ENCODE measurements at regions not wholly inside any gene's neighbourhood (a gene's known extent, or its start where the extent isn't known, plus 50 kb on each side); places are given as distances from the start of the nearest gene placed in this dataset.

DNA sequence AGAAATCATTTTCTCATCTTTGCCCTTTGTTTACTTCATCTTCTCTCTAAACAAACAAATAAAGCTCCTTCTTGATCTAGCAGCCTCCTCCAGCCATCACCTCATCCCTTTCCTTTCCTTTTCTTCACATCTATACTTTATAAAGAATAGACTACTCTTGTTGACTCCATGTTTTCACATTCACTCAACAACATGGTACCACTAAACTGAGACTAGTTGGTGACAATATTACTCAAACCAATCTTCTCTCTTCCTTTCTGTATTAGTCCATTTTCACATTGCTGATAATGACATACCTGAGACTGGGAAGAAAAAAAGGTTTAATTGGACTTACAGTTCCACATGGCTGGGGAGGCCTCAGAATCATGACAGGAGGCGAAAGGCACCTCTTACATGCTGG is 324.7 kb downstream of the SOX2 start:
- Mint-ChIP-seq H3K27me3 (no peaks in the 10 kb centered on the region), H3K27ac (no peak overlapping the region), H3K4me3 (no peak overlapping the region), H3K36me3 (ENCODE audit: low read depth) (no peaks in the 10 kb centered on the region), H3K4me1 (no peaks in the 10 kb centered on the region), H3K9me3 (peaks cover 4% of the 10 kb centered on the region)
- CTCF ChIA-PET = no interaction called here
- POLR2A ChIA-PET = no interaction called here
- DNase-seq = no peak

DNA sequence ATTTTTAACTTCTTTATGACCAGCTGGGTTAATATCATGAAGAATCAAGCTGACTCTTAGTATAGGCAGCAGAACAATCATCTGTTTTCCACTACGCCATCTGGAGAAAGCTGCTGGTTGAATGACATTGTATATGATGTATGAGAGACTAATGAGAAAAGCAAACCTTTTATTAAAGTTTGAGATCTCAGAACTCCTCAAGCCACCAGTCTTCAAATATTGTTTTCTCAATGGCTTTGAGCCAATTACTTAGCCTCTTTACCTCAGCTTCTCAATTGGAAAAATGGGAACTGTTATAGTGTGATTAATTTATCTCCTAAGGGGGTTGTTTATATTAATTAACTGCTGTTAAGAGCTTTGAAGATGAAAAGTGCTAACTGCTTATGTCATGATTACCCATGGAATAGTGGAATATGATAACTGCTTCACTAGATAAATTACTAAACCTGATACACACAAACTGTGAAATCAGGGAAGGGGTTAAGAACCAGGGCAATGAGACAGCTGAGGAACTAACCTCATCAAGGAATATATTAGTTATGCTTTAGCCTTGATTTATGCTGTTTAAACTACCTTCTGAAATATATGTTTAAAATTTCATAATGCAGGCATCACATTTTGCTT is 330.1 kb downstream of the SOX2 start:
- DNase-seq = no peak
- H3K36me3 Mint-ChIP-seq (ENCODE audit: low read depth) = no peaks in the 10 kb centered on the region
- no peaks in the 10 kb centered on the region for H3K4me1 Mint-ChIP-seq
- H3K9me3 Mint-ChIP-seq = no peaks in the 10 kb centered on the region
- H3K27me3 Mint-ChIP-seq = no peaks in the 10 kb centered on the region
- no peak overlapping the region for H3K27ac Mint-ChIP-seq
- no peak overlapping the region for H3K4me3 Mint-ChIP-seq
- CTCF ChIA-PET = interaction anchor here (0.9 kb wide), 1 partner anchor 16 kb away, joined by 3 read pairs; no protein-coding TSS in a partner anchor
- POLR2A ChIA-PET = no interaction called here

DNA sequence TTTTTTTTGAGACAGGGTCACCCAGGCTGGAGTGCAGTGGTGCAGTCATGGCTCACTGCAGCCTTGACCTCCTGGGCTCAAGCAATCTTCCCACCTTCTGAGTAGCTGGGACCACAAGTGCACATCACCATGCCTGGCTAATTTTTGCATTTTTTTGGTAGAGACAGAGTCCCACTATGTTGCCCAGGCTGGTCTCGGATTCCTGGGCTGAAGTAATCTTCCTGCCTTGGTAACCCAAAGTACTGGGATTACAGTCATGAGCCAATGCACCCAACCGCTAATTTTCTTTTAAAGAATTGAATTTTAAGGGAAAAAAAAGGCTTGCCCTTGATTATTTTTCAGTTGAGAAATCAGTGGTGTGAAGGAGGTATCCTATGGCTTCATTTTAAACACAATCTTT is 334.0 kb downstream of the SOX2 start:
- H3K4me1 Mint-ChIP-seq = no peaks in the 10 kb centered on the region
- H3K27ac Mint-ChIP-seq = no peak overlapping the region
- no peaks in the 10 kb centered on the region for H3K36me3 Mint-ChIP-seq (ENCODE audit: low read depth)
- H3K27me3 Mint-ChIP-seq = no peaks in the 10 kb centered on the region
- no peak for DNase-seq
- no peak overlapping the region for H3K4me3 Mint-ChIP-seq
- no peaks in the 10 kb centered on the region for H3K9me3 Mint-ChIP-seq
- ChIA-PET CTCF (no interaction called here), POLR2A (no interaction called here)

- Mint-ChIP-seq H3K4me3 (no peak overlapping the region), H3K9me3 (no peaks in the 10 kb centered on the region), H3K27ac (no peak overlapping the region), H3K4me1 (no peaks in the 10 kb centered on the region), H3K27me3 (no peaks in the 10 kb centered on the region), H3K36me3 (ENCODE audit: low read depth) (no peaks in the 10 kb centered on the region)
- ChIA-PET CTCF (no interaction called here), POLR2A (no interaction called here)
- DNase-seq = no peak
Measured at GRCh38 chr3:182046166-182046764, 334.5 kb downstream of the SOX2 start.

DNA sequence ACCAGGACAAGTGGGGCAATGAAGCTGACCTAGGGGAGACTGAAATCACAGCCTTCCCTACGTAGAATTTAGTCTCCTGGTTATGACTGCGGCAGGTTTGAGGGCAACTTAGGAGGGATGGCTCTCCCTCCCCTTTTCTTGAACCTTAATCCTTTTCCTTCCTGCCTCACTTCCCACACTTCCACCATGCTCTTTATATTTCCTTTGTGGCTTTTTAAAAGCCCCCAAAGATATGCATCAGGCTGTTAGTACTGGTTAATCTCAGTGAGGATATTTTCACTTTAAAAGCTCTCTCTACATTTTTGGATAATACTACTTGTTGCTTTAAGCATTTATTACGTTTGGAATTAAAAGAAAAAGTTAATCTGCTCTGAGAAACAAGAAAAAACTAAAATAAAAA is 339.2 kb downstream of the SOX2 start:
- no peak overlapping the region for H3K27ac Mint-ChIP-seq
- H3K27me3 Mint-ChIP-seq = no peaks in the 10 kb centered on the region
- no peak for DNase-seq
- POLR2A ChIA-PET = no interaction called here
- H3K36me3 Mint-ChIP-seq (ENCODE audit: low read depth) = no peaks in the 10 kb centered on the region
- H3K9me3 Mint-ChIP-seq = no peaks in the 10 kb centered on the region
- H3K4me1 Mint-ChIP-seq = no peaks in the 10 kb centered on the region
- CTCF ChIA-PET = no interaction called here
- H3K4me3 Mint-ChIP-seq = no peak overlapping the region

DNA sequence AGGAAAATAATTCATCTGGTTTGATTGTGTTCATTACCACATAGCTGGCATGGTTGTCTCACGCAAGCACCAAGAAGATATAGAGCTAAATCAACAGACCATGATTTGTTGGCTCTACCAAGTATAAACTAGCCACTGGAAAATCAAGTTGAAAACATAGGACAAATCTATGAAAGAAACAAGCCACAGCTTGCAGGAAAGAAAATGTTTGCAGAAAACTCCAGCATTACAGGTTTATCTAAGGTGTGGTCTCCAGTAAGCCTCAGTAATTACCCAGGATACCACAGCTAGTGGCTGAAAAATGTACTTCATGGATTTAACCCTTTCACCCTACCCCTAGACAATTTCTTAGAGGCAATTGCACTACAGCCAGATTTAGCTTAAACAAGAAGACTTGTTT is 340.6 kb downstream of the SOX2 start:
- ChIA-PET POLR2A (no interaction called here), CTCF (interaction anchor here (1.2 kb wide), 1 partner anchor 32 kb away, joined by 3 read pairs; no protein-coding TSS in a partner anchor)
- Mint-ChIP-seq H3K36me3 (ENCODE audit: low read depth) (no peaks in the 10 kb centered on the region), H3K4me3 (no peak overlapping the region), H3K27me3 (no peaks in the 10 kb centered on the region), H3K4me1 (no peaks in the 10 kb centered on the region), H3K27ac (no peak overlapping the region), H3K9me3 (no peaks in the 10 kb centered on the region)
- DNase-seq = no peak

DNA sequence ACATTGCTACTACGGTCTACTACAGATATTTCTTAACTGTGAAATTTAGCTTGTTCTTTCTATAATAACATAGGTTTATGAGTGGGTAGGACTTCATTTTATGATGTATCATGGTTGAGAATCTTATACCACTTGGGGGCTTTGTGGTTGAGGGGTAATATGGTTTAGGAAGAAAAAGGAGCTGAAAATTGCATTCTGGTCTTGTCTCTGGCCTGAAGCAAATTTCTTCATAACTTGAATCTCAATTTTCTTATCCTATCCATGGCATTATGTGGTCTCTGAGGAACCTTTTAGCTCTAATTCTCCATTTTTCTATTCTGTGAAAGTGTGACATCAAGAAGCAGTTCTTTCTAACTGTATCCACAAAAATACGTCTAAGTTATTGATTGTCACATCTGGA is 341.0 kb downstream of the SOX2 start:
- Mint-ChIP-seq H3K4me1 (no peaks in the 10 kb centered on the region), H3K36me3 (ENCODE audit: low read depth) (no peaks in the 10 kb centered on the region), H3K27me3 (no peaks in the 10 kb centered on the region), H3K4me3 (no peak overlapping the region), H3K27ac (no peak overlapping the region), H3K9me3 (no peaks in the 10 kb centered on the region)
- no peak for DNase-seq
- ChIA-PET POLR2A (no interaction called here), CTCF (interaction anchor here (1.2 kb wide), 1 partner anchor 32 kb away, joined by 3 read pairs; no protein-coding TSS in a partner anchor)

GRCh38 chr3:182058488-182058887 is 346.8 kb downstream of the SOX2 start:
- no peak overlapping the region for H3K27ac Mint-ChIP-seq
- no peaks in the 10 kb centered on the region for H3K4me1 Mint-ChIP-seq
- H3K27me3 Mint-ChIP-seq = no peaks in the 10 kb centered on the region

DNA sequence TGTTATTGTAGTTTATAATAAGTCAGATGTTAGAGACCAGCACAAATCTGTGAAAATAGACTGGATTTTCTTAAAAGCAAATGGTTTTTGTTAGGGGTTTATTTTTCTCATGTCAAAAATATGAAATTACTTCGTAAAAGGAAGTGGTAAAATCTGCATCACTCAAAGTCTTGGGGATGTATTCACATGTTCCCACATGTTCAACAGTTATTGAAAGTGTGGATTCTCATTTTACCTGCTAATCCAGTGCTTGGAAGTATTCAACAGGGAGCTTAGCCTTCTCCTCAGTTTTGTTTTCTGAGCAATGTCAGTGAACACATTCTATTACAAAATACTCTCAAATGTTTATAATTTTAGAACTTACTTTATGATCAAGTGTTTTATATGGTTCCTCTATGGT is 352.0 kb downstream of the SOX2 start:
- ChIA-PET POLR2A (no interaction called here), CTCF (no interaction called here)
- Mint-ChIP-seq H3K27me3 (no peaks in the 10 kb centered on the region), H3K4me3 (no peak overlapping the region), H3K36me3 (ENCODE audit: low read depth) (no peaks in the 10 kb centered on the region), H3K27ac (no peak overlapping the region), H3K9me3 (no peaks in the 10 kb centered on the region), H3K4me1 (no peaks in the 10 kb centered on the region)
- no peak for DNase-seq

More at GRCh38 chr3:182058488-182058887, 346.8 kb downstream of the SOX2 start:
- ChIA-PET CTCF (no interaction called here), POLR2A (no interaction called here)
- Mint-ChIP-seq H3K36me3 (ENCODE audit: low read depth) (no peaks in the 10 kb centered on the region), H3K9me3 (no peaks in the 10 kb centered on the region), H3K4me3 (no peak overlapping the region)
- no peak for DNase-seq

DNA sequence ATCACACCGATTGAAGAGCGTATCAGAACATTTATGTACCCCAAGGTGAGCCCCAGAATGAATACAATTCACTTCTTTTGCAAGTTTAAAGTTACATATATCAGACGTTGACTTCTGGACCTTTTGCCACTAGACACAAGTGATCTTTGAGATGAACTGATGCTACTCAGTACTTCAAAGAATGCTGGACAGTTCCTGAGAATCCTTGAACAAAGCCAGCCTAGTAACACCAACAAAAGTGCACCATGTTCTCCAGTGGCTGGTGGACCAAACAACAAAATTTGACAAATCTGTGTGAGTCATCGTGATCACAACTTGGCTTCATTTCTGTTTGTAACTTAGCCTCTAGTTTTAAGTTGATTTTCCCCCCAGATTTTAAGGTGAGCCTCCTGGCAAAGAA is 355.7 kb downstream of the SOX2 start:
- no peak overlapping the region for H3K4me3 Mint-ChIP-seq
- no peaks in the 10 kb centered on the region for H3K9me3 Mint-ChIP-seq
- ChIA-PET POLR2A (no interaction called here), CTCF (no interaction called here)
- no peak for DNase-seq
- H3K4me1 Mint-ChIP-seq = no peaks in the 10 kb centered on the region
- H3K36me3 Mint-ChIP-seq (ENCODE audit: low read depth) = no peaks in the 10 kb centered on the region
- no peak overlapping the region for H3K27ac Mint-ChIP-seq
- no peaks in the 10 kb centered on the region for H3K27me3 Mint-ChIP-seq

DNA sequence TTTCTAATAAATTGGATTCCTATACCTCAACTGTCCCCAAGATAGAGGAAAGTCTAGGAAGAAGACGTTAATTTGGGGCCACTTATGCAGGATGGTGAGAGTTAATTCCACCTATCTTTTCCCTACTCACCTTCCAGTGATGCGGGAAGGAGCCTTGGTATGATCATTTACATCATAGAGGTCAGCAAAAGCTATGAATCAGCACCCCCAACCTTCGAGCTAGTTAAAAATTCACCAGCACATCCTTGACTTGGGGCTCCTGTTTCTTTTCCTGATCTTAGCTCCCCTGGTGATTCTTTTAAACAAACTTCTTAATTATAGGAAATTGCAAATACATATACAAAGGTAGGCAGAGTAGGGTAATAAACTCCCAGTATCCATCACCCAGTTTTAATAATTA is 366.6 kb downstream of the SOX2 start:
- ChIA-PET CTCF (no interaction called here), POLR2A (no interaction called here)
- H3K27me3 Mint-ChIP-seq = no peaks in the 10 kb centered on the region
- no peaks in the 10 kb centered on the region for H3K36me3 Mint-ChIP-seq (ENCODE audit: low read depth)
- H3K4me1 Mint-ChIP-seq = no peaks in the 10 kb centered on the region
- H3K4me3 Mint-ChIP-seq = no peak overlapping the region
- no peak overlapping the region for H3K27ac Mint-ChIP-seq
- H3K9me3 Mint-ChIP-seq = no peaks in the 10 kb centered on the region
- DNase-seq = no peak

DNA sequence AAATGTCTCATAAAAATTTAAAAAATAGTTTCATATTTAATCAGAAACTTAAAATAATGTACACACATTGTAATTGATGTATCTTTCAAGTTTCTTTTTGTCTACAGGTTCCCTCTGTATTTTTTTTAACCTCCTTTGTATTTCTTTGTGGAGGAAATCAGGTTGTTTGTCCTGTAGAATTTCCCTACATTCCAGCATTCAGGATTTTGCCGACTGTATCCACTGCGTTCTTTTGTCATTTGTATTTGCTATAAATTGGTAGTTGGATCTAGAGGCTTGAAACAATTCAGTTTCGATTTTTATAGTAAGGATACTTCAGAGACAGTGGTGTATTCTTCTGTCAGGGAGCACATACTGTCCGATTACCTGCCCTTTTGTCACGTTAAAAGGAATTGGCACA is 367.2 kb downstream of the SOX2 start:
- DNase-seq = no peak
- Mint-ChIP-seq H3K4me3 (no peak overlapping the region), H3K27me3 (no peaks in the 10 kb centered on the region), H3K4me1 (no peaks in the 10 kb centered on the region), H3K27ac (no peak overlapping the region), H3K36me3 (ENCODE audit: low read depth) (no peaks in the 10 kb centered on the region), H3K9me3 (no peaks in the 10 kb centered on the region)
- CTCF ChIA-PET = no interaction called here
- POLR2A ChIA-PET = no interaction called here

DNA sequence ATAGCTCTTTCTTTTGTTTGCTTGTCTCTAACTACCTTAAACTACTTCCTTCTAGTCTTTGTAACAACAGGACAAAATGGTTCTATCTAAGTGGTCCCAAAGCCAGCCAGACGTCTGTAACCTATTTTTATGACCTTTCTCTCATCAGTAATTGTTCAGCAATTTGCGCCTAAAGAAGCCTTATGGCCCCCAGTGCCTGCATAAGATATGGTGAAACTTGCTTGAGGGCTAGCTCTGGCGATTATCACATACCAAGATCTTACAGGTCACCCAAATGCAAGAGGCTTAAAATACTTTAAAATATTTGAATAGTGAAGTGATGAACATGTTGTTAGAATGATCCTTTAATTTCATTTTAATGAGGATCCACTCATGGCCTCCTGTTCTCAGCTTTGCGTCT is 369.4 kb downstream of the SOX2 start:
- Mint-ChIP-seq H3K27ac (no peak overlapping the region), H3K9me3 (no peaks in the 10 kb centered on the region), H3K27me3 (no peaks in the 10 kb centered on the region), H3K4me1 (no peaks in the 10 kb centered on the region), H3K36me3 (ENCODE audit: low read depth) (no peaks in the 10 kb centered on the region), H3K4me3 (no peak overlapping the region)
- ChIA-PET CTCF (no interaction called here), POLR2A (no interaction called here)
- no peak for DNase-seq

GRCh38 chr3:182083112-182083511 is 371.4 kb downstream of the SOX2 start:
- POLR2A ChIA-PET = no interaction called here
- Mint-ChIP-seq H3K36me3 (ENCODE audit: low read depth) (no peaks in the 10 kb centered on the region), H3K27me3 (no peaks in the 10 kb centered on the region), H3K9me3 (no peaks in the 10 kb centered on the region), H3K4me1 (no peaks in the 10 kb centered on the region), H3K27ac (no peak overlapping the region), H3K4me3 (no peak overlapping the region)
- CTCF ChIA-PET = no interaction called here
- DNase-seq = no peak

Measured in activated CD4-positive, alpha-beta T cell treated with anti-CD3 and anti-CD28 coated beads, Interleukin-2, amount 10 ng/mL, durations not matched to agents 7 days and 5 days (primary cell).